ENCODE measurements at regions not wholly inside any gene's neighbourhood (a gene's known extent, or its start where the extent isn't known, plus 50 kb on each side); places are given as distances from the start of the nearest gene placed in this dataset.

GRCh38 chr12:58253663-58254062 lies 312.3 kb downstream of the ATP23 start:
- DNase-seq (ENCODE audit: low read depth) = no peak

GRCh38 chr12:58254463-58255100 lies 313.2 kb downstream of the ATP23 start:
- DNase-seq (ENCODE audit: low read depth) = no peak

- no peak for DNase-seq (ENCODE audit: low read depth)
Measured at GRCh38 chr12:58262796-58263195, 321.4 kb downstream of the ATP23 start.

GRCh38 chr12:58263816-58264215 lies 322.4 kb downstream of the ATP23 start:
- no peak for DNase-seq (ENCODE audit: low read depth)

- no peak for DNase-seq (ENCODE audit: low read depth)
Measured at GRCh38 chr12:58268069-58268468, 326.7 kb downstream of the ATP23 start.

- no peak for DNase-seq (ENCODE audit: low read depth)
Measured at GRCh38 chr12:58269476-58269875, 328.1 kb downstream of the ATP23 start.

GRCh38 chr12:58270966-58271705 lies 329.8 kb downstream of the ATP23 start:
- DNase-seq (ENCODE audit: low read depth) = no peak

- DNase-seq (ENCODE audit: low read depth) = no peak
Measured at GRCh38 chr12:58272461-58272860, 331.1 kb downstream of the ATP23 start.

GRCh38 chr12:58277231-58277630 lies 335.9 kb downstream of the ATP23 start:
- DNase-seq (ENCODE audit: low read depth) = no peak

- no peak for DNase-seq (ENCODE audit: low read depth)
Measured at GRCh38 chr12:58283553-58283952, 342.2 kb downstream of the ATP23 start.

GRCh38 chr12:58285551-58285950 lies 344.2 kb downstream of the ATP23 start:
- peak; percentile 31 for DNase-seq (ENCODE audit: low read depth)

- DNase-seq (ENCODE audit: low read depth) = no peak
Measured at GRCh38 chr12:58286353-58286752, 345.0 kb downstream of the ATP23 start.

- DNase-seq (ENCODE audit: low read depth) = peak; percentile 44
Measured at GRCh38 chr12:58288190-58288589, 346.8 kb downstream of the ATP23 start.

- DNase-seq (ENCODE audit: low read depth) = no peak
Measured at GRCh38 chr12:58291106-58291505, 349.7 kb downstream of the ATP23 start.

GRCh38 chr12:58293308-58293982 lies 352.1 kb downstream of the ATP23 start:
- no peak for DNase-seq (ENCODE audit: low read depth)

GRCh38 chr12:58295268-58295667 lies 353.9 kb downstream of the ATP23 start:
- no peak for DNase-seq (ENCODE audit: low read depth)

GRCh38 chr12:58296863-58297262 lies 355.5 kb downstream of the ATP23 start:
- DNase-seq (ENCODE audit: low read depth) = no peak

GRCh38 chr12:58298803-58299202 lies 357.4 kb downstream of the ATP23 start:
- no peak for DNase-seq (ENCODE audit: low read depth)

- no peak for DNase-seq (ENCODE audit: low read depth)
Measured at GRCh38 chr12:58299371-58299770, 358.0 kb downstream of the ATP23 start.

- DNase-seq (ENCODE audit: low read depth) = no peak
Measured at GRCh38 chr12:58301038-58301729, 359.8 kb downstream of the ATP23 start.

- DNase-seq (ENCODE audit: low read depth) = no peak
Measured at GRCh38 chr12:58301730-58302122, 360.4 kb downstream of the ATP23 start.

GRCh38 chr12:58302487-58303011 lies 361.2 kb downstream of the ATP23 start:
- DNase-seq (ENCODE audit: low read depth) = no peak
